WTC11 (cell line): ENCODE measurements at regions not wholly inside any gene's neighbourhood (a gene's known extent, or its start where the extent isn't known, plus 50 kb on each side); places are given as distances from the start of the nearest gene placed in this dataset.

Experiments used
- ATAC-seq: fragments of 200-7000 bp; cut with Tn5 transposase; 2 replicates; pipeline ENCODE4 v1.10.0; 2021; ENCODE audit warnings: mild to moderate bottlenecking, moderate library complexity
- CTCF ChIA-PET: fragments of 300-600 bp; sonication (Branson Sonifier 250); formaldehyde crosslinking; loops from one replicate; lab custom pipeline; 2021; ENCODE audit warnings: antibody characterized with exemption; lab: Charles Lee
- POLR2A ChIA-PET: fragments of 350-600 bp; sonication (Branson Sonifier 250); formaldehyde crosslinking; loops from one replicate; lab custom pipeline; 2021; ENCODE audit warnings: antibody characterized with exemption; lab: Charles Lee
- DNase-seq: peaks from one replicate; pipeline ENCODE4 v3.0.0; 2021; ENCODE audit warnings: low spot score
- H3K27ac Mint-ChIP-seq: 2 replicates; pipeline ENCODE4 v1.8.0; 2021; ENCODE audit warnings: mixed read lengths
- H3K27me3 Mint-ChIP-seq: 2 replicates; pipeline ENCODE4 v1.8.0; 2021; ENCODE audit warnings: low read depth, mild to moderate bottlenecking, moderate library complexity, mixed read lengths
- H3K36me3 Mint-ChIP-seq: 2 replicates; pipeline ENCODE4 v1.8.0; 2021; ENCODE audit warnings: mixed read lengths
- H3K4me1 Mint-ChIP-seq: 2 replicates; pipeline ENCODE4 v1.8.0; 2022; ENCODE audit warnings: mixed read lengths
- H3K4me3 Mint-ChIP-seq: 2 replicates; pipeline ENCODE4 v1.8.0; 2021; ENCODE audit warnings: mild to moderate bottlenecking, moderate library complexity, mixed read lengths
- H3K9me3 Mint-ChIP-seq: 2 replicates; pipeline ENCODE4 v1.8.0; 2021; ENCODE audit warnings: mixed read lengths
- AR ChIP-seq: fragments of 250-450 bp; sonication (Bioruptor Pico); IDR thresholded peaks from 2 replicates; pipeline ENCODE4 v1.9.0; 2021; ENCODE audit warnings: mild to moderate bottlenecking
- ATF1 ChIP-seq: sonication (generic); formaldehyde crosslinking; IDR thresholded peaks from 2 replicates; pipeline ENCODE4 v1.8.1; 2023; ENCODE audit warnings: mild to moderate bottlenecking, moderate library complexity, missing genetic modification reagents
- CDX4 ChIP-seq: fragments of 250-450 bp; sonication (Bioruptor Pico); IDR thresholded peaks from 2 replicates; pipeline ENCODE4 v1.9.0; 2021; ENCODE audit warnings: moderate library complexity, mild to moderate bottlenecking, inconsistent platforms, borderline replicate concordance
- CREM ChIP-seq: sonication (generic); formaldehyde crosslinking; IDR thresholded peaks from 2 replicates; pipeline ENCODE4 v1.8.1; 2022; ENCODE audit warnings: mild to moderate bottlenecking, missing genetic modification reagents, moderate library complexity
- ELF4 ChIP-seq: sonication (generic); formaldehyde crosslinking; IDR thresholded peaks from 2 replicates; pipeline ENCODE4 v1.8.1; 2022; ENCODE audit warnings: low read depth, mild to moderate bottlenecking, moderate library complexity, missing genetic modification reagents
- HMGA2 ChIP-seq: fragments of 250-450 bp; sonication (Bioruptor Pico); IDR thresholded peaks from 2 replicates; pipeline ENCODE4 v1.4.0; 2021; ENCODE audit warnings: mild to moderate bottlenecking, moderate library complexity
- JUN ChIP-seq: sonication (generic); formaldehyde crosslinking; IDR thresholded peaks from 2 replicates; pipeline ENCODE4 v1.8.0; 2023; ENCODE audit warnings: mild to moderate bottlenecking, missing genetic modification reagents
- KAT7 ChIP-seq: sonication (generic); formaldehyde crosslinking; IDR thresholded peaks from 2 replicates; pipeline ENCODE4 v1.8.1; 2023; ENCODE audit warnings: missing genetic modification reagents, mild to moderate bottlenecking, borderline replicate concordance
- MAX ChIP-seq: sonication (generic); formaldehyde crosslinking; IDR thresholded peaks from 2 replicates; pipeline ENCODE4 v1.8.0; 2022; ENCODE audit warnings: mild to moderate bottlenecking, missing genetic modification reagents
- MYBL2 ChIP-seq: sonication (generic); formaldehyde crosslinking; IDR thresholded peaks from 2 replicates; pipeline ENCODE4 v1.8.1; 2023; ENCODE audit warnings: mild to moderate bottlenecking, moderate library complexity, missing genetic modification reagents
- NFATC4 ChIP-seq: fragments of 250-450 bp; sonication (Bioruptor Pico); IDR thresholded peaks from 2 replicates; pipeline ENCODE4 v1.9.0; 2021; ENCODE audit warnings: mild to moderate bottlenecking
- NFE2L1 ChIP-seq: sonication (generic); formaldehyde crosslinking; IDR thresholded peaks from 2 replicates; pipeline ENCODE4 v1.8.1; 2023; ENCODE audit warnings: missing genetic modification reagents
- PREB ChIP-seq: sonication (generic); formaldehyde crosslinking; IDR thresholded peaks from 2 replicates; pipeline ENCODE4 v1.8.1; 2022; ENCODE audit warnings: mild to moderate bottlenecking, missing genetic modification reagents, moderate library complexity, borderline replicate concordance
- SMAD4 ChIP-seq: sonication (generic); formaldehyde crosslinking; IDR thresholded peaks from 2 replicates; pipeline ENCODE4 v1.8.0; 2022; ENCODE audit warnings: mild to moderate bottlenecking, missing genetic modification reagents
- SP1 ChIP-seq: sonication (generic); formaldehyde crosslinking; conservative IDR thresholded peaks from 2 replicates; pipeline ENCODE4 v1.8.1; 2022; ENCODE audit warnings: missing genetic modification reagents
- TP53 ChIP-seq: sonication (generic); formaldehyde crosslinking; IDR thresholded peaks from 2 replicates; pipeline ENCODE4 v1.8.1; 2023; ENCODE audit warnings: mild to moderate bottlenecking, missing genetic modification reagents
- ZNF232 ChIP-seq: sonication (generic); formaldehyde crosslinking; IDR thresholded peaks from 2 replicates; pipeline ENCODE4 v1.8.0; 2022; ENCODE audit warnings: mild to moderate bottlenecking, missing genetic modification reagents
- TF ChIP-seq, protein P1 (sequence below): fragments of 200-600 bp; IDR thresholded peaks from 2 replicates; pipeline ENCODE4 v1.8.0; 2022; ENCODE audit warnings: antibody characterized with exemption
- TF ChIP-seq, protein P2 (sequence below): sonication (generic); formaldehyde crosslinking; IDR thresholded peaks from 2 replicates; pipeline ENCODE4 v1.8.1; 2022; ENCODE audit warnings: missing genetic modification reagents, borderline replicate concordance
- TF ChIP-seq, protein P3 (sequence below): sonication (generic); formaldehyde crosslinking; IDR thresholded peaks from 2 replicates; pipeline ENCODE4 v1.8.1; 2023; ENCODE audit warnings: mild to moderate bottlenecking, missing genetic modification reagents, moderate library complexity
- TF ChIP-seq, protein P4 (sequence below): sonication (generic); formaldehyde crosslinking; IDR thresholded peaks from 2 replicates; pipeline ENCODE4 v1.8.1; 2023; ENCODE audit warnings: mild to moderate bottlenecking, missing genetic modification reagents, borderline replicate concordance

DNA sequence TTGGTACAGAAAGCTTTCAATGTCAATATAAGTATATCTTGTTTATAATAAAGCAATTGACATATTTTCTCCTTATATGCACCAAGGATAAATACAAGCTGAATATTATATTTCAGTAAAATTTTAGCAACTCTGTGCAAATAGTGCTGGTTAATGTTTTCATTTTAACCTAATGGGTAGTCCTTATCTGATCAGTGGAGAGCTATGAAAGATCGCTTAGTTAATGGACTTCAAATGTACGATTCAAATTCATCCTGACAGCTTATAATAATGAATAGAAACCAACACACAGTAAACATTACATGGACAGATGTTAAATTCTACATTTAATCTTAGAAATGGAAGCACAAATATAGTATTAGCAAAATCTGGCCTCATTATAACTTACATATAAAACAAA is 1495.2 kb upstream of the C9orf72 start:
- no peak for DNase-seq
- CTCF ChIA-PET: interaction anchor here (1.4 kb wide), 1 partner anchor 294 kb away, joined by 3 read pairs; no protein-coding TSS in a partner anchor
- H3K27ac Mint-ChIP-seq: no peak overlapping the region
- peaks cover 9% of the 10 kb centered on the region for H3K4me1 Mint-ChIP-seq
- TF ChIP-seq PREB (CRISPR knock-in tag): no peak
- no peak for TF ChIP-seq MAX
- no peak for TF ChIP-seq JUN (CRISPR knock-in tag)
- TF ChIP-seq, protein P1, sequence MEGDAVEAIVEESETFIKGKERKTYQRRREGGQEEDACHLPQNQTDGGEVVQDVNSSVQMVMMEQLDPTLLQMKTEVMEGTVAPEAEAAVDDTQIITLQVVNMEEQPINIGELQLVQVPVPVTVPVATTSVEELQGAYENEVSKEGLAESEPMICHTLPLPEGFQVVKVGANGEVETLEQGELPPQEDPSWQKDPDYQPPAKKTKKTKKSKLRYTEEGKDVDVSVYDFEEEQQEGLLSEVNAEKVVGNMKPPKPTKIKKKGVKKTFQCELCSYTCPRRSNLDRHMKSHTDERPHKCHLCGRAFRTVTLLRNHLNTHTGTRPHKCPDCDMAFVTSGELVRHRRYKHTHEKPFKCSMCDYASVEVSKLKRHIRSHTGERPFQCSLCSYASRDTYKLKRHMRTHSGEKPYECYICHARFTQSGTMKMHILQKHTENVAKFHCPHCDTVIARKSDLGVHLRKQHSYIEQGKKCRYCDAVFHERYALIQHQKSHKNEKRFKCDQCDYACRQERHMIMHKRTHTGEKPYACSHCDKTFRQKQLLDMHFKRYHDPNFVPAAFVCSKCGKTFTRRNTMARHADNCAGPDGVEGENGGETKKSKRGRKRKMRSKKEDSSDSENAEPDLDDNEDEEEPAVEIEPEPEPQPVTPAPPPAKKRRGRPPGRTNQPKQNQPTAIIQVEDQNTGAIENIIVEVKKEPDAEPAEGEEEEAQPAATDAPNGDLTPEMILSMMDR: no peak
- TF ChIP-seq SMAD4 (CRISPR knock-in tag): no peak
- TF ChIP-seq, protein P2, sequence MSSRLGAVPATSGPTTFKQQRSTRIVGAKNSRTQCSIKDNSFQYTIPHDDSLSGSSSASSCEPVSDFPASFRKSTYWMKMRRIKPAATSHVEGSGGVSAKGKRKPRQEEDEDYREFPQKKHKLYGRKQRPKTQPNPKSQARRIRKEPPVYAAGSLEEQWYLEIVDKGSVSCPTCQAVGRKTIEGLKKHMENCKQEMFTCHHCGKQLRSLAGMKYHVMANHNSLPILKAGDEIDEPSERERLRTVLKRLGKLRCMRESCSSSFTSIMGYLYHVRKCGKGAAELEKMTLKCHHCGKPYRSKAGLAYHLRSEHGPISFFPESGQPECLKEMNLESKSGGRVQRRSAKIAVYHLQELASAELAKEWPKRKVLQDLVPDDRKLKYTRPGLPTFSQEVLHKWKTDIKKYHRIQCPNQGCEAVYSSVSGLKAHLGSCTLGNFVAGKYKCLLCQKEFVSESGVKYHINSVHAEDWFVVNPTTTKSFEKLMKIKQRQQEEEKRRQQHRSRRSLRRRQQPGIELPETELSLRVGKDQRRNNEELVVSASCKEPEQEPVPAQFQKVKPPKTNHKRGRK (CRISPR knock-in tag): no peak
- no peak for TF ChIP-seq MYBL2 (CRISPR knock-in tag)
- TF ChIP-seq NFATC4 (CRISPR knock-in tag): no peak
- TF ChIP-seq TP53 (CRISPR knock-in tag): no peak
- TF ChIP-seq AR: no peak
- TF ChIP-seq, protein P3, sequence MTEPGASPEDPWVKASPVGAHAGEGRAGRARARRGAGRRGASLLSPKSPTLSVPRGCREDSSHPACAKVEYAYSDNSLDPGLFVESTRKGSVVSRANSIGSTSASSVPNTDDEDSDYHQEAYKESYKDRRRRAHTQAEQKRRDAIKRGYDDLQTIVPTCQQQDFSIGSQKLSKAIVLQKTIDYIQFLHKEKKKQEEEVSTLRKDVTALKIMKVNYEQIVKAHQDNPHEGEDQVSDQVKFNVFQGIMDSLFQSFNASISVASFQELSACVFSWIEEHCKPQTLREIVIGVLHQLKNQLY (CRISPR knock-in tag): no peak
- no peak for TF ChIP-seq KAT7 (CRISPR knock-in tag)
- no peak for TF ChIP-seq ELF4
- TF ChIP-seq HMGA2 (CRISPR knock-in tag): no peak
- TF ChIP-seq ZNF232 (CRISPR knock-in tag): no peak
- TF ChIP-seq, all 79 proteins: peak for 0
- Mint-ChIP-seq H3K36me3 (no peaks in the 10 kb centered on the region), H3K4me3 (no peak overlapping the region), H3K9me3 (no peaks in the 10 kb centered on the region), H3K27me3 (no peaks in the 10 kb centered on the region)
- ATAC-seq: no peak
- POLR2A ChIA-PET: no interaction called here

DNA sequence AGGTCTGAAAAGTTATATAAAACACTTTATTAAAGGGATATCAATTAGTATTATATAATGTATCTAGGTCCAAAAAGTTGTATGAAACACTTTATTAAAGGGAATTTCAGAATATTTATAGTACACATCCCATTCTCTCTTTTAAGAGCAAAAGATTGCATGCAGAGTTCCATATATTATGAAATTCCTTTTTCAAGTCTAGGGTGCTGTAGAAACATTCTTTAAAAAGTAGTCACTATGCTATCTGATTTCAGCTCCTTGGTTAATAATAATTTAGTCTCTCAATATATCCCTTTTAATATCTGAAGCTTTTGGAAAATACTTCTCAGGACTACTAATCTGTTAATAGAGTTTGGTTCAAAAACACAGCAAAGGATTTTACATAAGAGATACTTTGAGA is 1496.1 kb upstream of the C9orf72 start:
- Mint-ChIP-seq H3K27me3 (no peaks in the 10 kb centered on the region), H3K27ac (no peak overlapping the region), H3K4me3 (no peak overlapping the region), H3K36me3 (no peaks in the 10 kb centered on the region), H3K9me3 (no peaks in the 10 kb centered on the region), H3K4me1 (peaks cover 9% of the 10 kb centered on the region)
- ChIA-PET CTCF (no interaction called here), POLR2A (no interaction called here)
- no peak for ATAC-seq
- no peak for DNase-seq
- TF ChIP-seq SP1 (no peak), ATF1 (CRISPR knock-in tag) (no peak), CDX4 (CRISPR knock-in tag) (no peak), NFE2L1 (CRISPR knock-in tag) (no peak), CREM (CRISPR knock-in tag) (no peak)
- TF ChIP-seq, protein P1: no peak
- TF ChIP-seq, protein P4, sequence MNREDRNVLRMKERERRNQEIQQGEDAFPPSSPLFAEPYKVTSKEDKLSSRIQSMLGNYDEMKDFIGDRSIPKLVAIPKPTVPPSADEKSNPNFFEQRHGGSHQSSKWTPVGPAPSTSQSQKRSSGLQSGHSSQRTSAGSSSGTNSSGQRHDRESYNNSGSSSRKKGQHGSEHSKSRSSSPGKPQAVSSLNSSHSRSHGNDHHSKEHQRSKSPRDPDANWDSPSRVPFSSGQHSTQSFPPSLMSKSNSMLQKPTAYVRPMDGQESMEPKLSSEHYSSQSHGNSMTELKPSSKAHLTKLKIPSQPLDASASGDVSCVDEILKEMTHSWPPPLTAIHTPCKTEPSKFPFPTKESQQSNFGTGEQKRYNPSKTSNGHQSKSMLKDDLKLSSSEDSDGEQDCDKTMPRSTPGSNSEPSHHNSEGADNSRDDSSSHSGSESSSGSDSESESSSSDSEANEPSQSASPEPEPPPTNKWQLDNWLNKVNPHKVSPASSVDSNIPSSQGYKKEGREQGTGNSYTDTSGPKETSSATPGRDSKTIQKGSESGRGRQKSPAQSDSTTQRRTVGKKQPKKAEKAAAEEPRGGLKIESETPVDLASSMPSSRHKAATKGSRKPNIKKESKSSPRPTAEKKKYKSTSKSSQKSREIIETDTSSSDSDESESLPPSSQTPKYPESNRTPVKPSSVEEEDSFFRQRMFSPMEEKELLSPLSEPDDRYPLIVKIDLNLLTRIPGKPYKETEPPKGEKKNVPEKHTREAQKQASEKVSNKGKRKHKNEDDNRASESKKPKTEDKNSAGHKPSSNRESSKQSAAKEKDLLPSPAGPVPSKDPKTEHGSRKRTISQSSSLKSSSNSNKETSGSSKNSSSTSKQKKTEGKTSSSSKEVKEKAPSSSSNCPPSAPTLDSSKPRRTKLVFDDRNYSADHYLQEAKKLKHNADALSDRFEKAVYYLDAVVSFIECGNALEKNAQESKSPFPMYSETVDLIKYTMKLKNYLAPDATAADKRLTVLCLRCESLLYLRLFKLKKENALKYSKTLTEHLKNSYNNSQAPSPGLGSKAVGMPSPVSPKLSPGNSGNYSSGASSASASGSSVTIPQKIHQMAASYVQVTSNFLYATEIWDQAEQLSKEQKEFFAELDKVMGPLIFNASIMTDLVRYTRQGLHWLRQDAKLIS (CRISPR knock-in tag): no peak
